Activated CD4-positive, alpha-beta T cell treated with anti-CD3 and anti-CD28 coated beads, Interleukin-2, amount 10 ng/mL, durations not matched to agents 7 days and 5 days (primary cell): ENCODE measurements at regions not wholly inside any gene's neighbourhood (a gene's known extent, or its start where the extent isn't known, plus 50 kb on each side); places are given as distances from the start of the nearest gene placed in this dataset.

Experiments
- CTCF ChIA-PET: fragments of 350-600 bp; sonication (Branson Sonifier 250); formaldehyde crosslinking; loops from one replicate; lab custom pipeline; 2021; ENCODE audit warnings: antibody characterized with exemption; lab: Charles Lee
- POLR2A ChIA-PET: fragments of 350-600 bp; sonication (Branson Sonifier 250); formaldehyde crosslinking; loops from one replicate; lab custom pipeline; 2021; ENCODE audit warnings: antibody characterized with exemption; lab: Charles Lee
- DNase-seq: peaks from one replicate; pipeline ENCODE4 v3.0.0-alpha.2; 2020
- H3K27ac Mint-ChIP-seq: one replicate; pipeline ENCODE4 v1.8.0; 2021; ENCODE audit warnings: mild to moderate bottlenecking, moderate library complexity, mixed read lengths
- H3K27me3 Mint-ChIP-seq: one replicate; pipeline ENCODE4 v1.8.0; 2021; ENCODE audit warnings: mixed read lengths
- H3K36me3 Mint-ChIP-seq: one replicate; pipeline ENCODE4 v1.8.0; 2021; ENCODE audit warnings: low read depth, mixed read lengths
- H3K4me1 Mint-ChIP-seq: one replicate; pipeline ENCODE4 v1.8.0; 2021; ENCODE audit warnings: mixed read lengths
- H3K4me3 Mint-ChIP-seq: one replicate; pipeline ENCODE4 v1.8.0; 2021; ENCODE audit warnings: mild to moderate bottlenecking, moderate library complexity, mixed read lengths
- H3K9me3 Mint-ChIP-seq: one replicate; pipeline ENCODE4 v1.8.0; 2021; ENCODE audit warnings: mixed read lengths

DNA sequence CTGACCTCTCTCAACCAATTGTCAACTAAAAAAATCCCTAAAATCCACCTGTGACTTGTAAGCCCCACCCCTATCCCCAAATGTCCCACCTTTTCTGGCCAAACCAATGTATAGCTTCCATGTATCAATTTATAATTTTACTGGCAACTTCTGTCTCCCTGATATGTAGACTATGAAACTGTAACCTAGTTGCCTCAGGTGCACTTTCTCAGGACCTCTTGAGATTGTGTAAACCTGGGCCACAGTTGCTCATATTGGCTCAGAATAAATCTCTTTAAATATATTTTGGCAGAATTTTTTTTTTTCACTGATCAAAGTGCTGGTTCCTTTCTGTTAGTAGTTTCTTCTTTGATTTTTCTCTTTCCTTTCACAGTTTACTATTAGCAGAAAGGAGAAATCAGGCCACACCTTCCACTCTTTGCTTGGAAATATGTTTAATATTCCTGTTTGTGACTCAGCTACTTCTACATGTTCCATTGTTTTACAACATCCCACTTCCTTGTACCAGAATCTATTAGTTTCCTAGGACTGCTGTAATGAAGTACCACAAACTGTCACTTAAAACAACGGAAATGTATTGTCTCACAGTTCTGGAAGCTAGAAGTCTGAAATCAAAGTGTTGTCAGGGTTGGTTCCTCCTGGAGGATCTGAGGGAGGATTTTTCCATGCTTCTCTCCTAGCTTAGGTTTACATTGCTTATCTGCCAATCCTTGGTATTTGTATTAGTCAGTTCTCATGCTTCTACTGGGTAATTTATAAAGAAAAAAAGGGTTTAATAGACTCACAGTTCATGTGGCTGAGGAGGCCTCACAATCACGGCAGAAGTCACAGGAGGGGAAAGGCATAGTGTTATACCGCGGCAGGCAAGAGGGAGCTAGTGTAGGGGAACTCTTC, 801.2 kb upstream of the ARPP21 start:
- no peak overlapping the region for H3K27ac Mint-ChIP-seq
- POLR2A ChIA-PET, result no interaction called here

GRCh38 chr3:34842706-34843480, 796.4 kb upstream of the ARPP21 start:
- CTCF ChIA-PET, result no interaction called here
- Mint-ChIP-seq H3K4me1 (no peaks in the 10 kb centered on the region), H3K4me3 (no peak overlapping the region), H3K36me3 (no peaks in the 10 kb centered on the region), H3K9me3 (no peaks in the 10 kb centered on the region), H3K27me3 (no peaks in the 10 kb centered on the region), H3K27ac (no peak overlapping the region)
- no peak for DNase-seq
- POLR2A ChIA-PET, result no interaction called here

More for the DNA sequence above, 801.2 kb upstream of the ARPP21 start:
- no peaks in the 10 kb centered on the region for H3K4me1 Mint-ChIP-seq
- no peak overlapping the region for H3K4me3 Mint-ChIP-seq
- no peaks in the 10 kb centered on the region for H3K9me3 Mint-ChIP-seq
- CTCF ChIA-PET, result no interaction called here
- no peaks in the 10 kb centered on the region for H3K27me3 Mint-ChIP-seq
- no peaks in the 10 kb centered on the region for H3K36me3 Mint-ChIP-seq
- no peak for DNase-seq

DNA sequence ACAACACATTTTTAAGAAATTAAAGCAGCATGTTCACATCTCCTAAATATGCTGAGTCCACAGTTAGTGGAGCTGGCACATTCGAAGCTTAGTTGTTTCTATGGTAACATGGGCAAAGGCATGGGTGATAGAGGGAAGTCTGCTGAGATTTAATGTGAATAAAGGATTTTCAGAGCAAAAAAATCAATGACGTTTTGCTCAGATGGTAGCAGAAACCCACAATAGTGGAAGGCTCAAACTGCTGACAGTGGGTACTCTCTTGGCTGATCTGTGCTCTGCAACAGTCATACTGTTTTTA, 795.1 kb upstream of the ARPP21 start:
- H3K9me3 Mint-ChIP-seq, result no peaks in the 10 kb centered on the region
- no peaks in the 10 kb centered on the region for H3K36me3 Mint-ChIP-seq
- H3K4me3 Mint-ChIP-seq, result no peak overlapping the region
- ChIA-PET POLR2A (no interaction called here), CTCF (interaction anchor here (0.7 kb wide), 1 partner anchor 407 kb away, joined by 3 read pairs; no protein-coding TSS in a partner anchor)
- no peaks in the 10 kb centered on the region for H3K27me3 Mint-ChIP-seq
- H3K4me1 Mint-ChIP-seq, result no peaks in the 10 kb centered on the region
- no peak overlapping the region for H3K27ac Mint-ChIP-seq
- DNase-seq, result no peak

DNA sequence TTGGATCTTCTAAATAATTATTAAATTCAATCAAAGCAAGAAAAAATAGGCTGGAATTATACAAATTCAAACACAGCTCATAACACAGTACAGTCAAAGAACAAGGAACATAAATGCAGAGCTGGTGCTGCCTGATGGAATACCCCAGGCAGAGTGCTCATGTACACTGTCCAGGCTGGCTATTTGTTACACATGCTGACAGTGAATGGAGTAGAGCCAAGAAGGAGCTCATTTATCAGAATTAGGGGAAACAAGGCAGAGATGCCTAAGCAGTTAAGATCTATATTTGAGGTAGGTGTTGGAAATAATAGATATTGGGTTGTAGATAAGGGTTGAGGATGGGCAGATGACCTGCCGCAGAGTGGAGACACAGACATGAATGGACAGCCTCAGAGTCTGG, 788.2 kb upstream of the ARPP21 start:
- H3K36me3 Mint-ChIP-seq, result no peaks in the 10 kb centered on the region
- ChIA-PET POLR2A (no interaction called here), CTCF (interaction anchor here (0.6 kb wide), 1 partner anchor 1931 kb away, joined by 3 read pairs; no protein-coding TSS in a partner anchor)
- no peak for DNase-seq
- H3K4me1 Mint-ChIP-seq, result no peaks in the 10 kb centered on the region
- H3K4me3 Mint-ChIP-seq, result no peak overlapping the region
- H3K9me3 Mint-ChIP-seq, result no peaks in the 10 kb centered on the region
- no peaks in the 10 kb centered on the region for H3K27me3 Mint-ChIP-seq
- H3K27ac Mint-ChIP-seq, result no peak overlapping the region

- CTCF ChIA-PET, result no interaction called here
- Mint-ChIP-seq H3K4me3 (no peak overlapping the region), H3K9me3 (no peaks in the 10 kb centered on the region), H3K27ac (no peak overlapping the region), H3K36me3 (no peaks in the 10 kb centered on the region), H3K4me1 (no peaks in the 10 kb centered on the region), H3K27me3 (no peaks in the 10 kb centered on the region)
- POLR2A ChIA-PET, result no interaction called here
- DNase-seq, result no peak
Observed at GRCh38 chr3:34852844-34853439, 786.4 kb upstream of the ARPP21 start.

- H3K4me3 Mint-ChIP-seq, result no peak overlapping the region
- POLR2A ChIA-PET, result no interaction called here
Observed at GRCh38 chr3:34856081-34856947, 783.0 kb upstream of the ARPP21 start.

GRCh38 chr3:34858067-34858660, 781.2 kb upstream of the ARPP21 start:
- Mint-ChIP-seq H3K27ac (no peak overlapping the region), H3K27me3 (no peaks in the 10 kb centered on the region), H3K9me3 (no peaks in the 10 kb centered on the region), H3K4me1 (no peaks in the 10 kb centered on the region), H3K4me3 (no peak overlapping the region), H3K36me3 (no peaks in the 10 kb centered on the region)
- no peak for DNase-seq
- ChIA-PET CTCF (no interaction called here), POLR2A (no interaction called here)

More at GRCh38 chr3:34856081-34856947, 783.0 kb upstream of the ARPP21 start:
- no peak overlapping the region for H3K27ac Mint-ChIP-seq
- H3K4me1 Mint-ChIP-seq, result no peaks in the 10 kb centered on the region
- no peaks in the 10 kb centered on the region for H3K9me3 Mint-ChIP-seq
- no peak for DNase-seq
- H3K27me3 Mint-ChIP-seq, result no peaks in the 10 kb centered on the region
- CTCF ChIA-PET, result no interaction called here
- no peaks in the 10 kb centered on the region for H3K36me3 Mint-ChIP-seq

DNA sequence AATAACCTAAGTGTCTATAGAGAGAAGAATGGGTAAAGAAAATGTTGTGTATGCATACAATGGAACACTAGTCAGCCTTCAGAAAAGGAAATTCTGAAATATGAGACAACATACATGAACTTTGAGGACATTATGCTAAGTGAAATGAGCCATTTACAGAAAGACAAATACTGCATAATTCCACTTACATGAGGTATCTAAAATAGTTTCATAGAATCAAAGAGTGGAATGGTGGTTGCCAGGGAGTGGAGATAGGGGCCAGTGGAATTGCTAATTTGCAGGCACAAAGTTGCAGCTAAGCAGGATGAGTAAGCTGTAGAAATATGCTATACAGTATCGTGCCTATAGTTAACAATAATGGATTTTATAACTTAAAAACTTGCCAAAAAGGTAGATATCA, 779.6 kb upstream of the ARPP21 start:
- no peak overlapping the region for H3K4me3 Mint-ChIP-seq
- no peaks in the 10 kb centered on the region for H3K36me3 Mint-ChIP-seq
- H3K4me1 Mint-ChIP-seq, result no peaks in the 10 kb centered on the region
- H3K27ac Mint-ChIP-seq, result no peak overlapping the region
- POLR2A ChIA-PET, result no interaction called here
- CTCF ChIA-PET, result no interaction called here
- DNase-seq, result no peak
- H3K27me3 Mint-ChIP-seq, result no peaks in the 10 kb centered on the region
- no peaks in the 10 kb centered on the region for H3K9me3 Mint-ChIP-seq

DNA sequence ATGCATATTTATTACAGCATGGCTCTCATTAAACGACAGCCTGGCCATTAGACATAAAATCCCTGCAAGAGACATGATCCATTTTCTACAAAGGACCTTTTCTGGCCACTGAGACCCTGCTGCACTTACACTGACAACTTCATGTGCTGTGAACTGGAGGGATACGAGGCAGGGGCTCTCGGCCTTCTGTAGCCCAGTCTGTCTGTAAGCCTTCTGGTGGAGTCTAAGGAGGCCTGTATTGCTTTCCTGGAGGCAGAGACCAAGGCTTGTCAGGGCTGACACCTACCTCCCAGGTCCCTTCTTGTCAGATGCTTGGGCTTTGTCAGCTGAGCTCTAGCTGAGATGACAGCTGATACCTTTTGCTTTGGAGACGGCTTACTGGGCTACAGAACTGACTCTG, 776.9 kb upstream of the ARPP21 start:
- Mint-ChIP-seq H3K36me3 (no peaks in the 10 kb centered on the region), H3K9me3 (no peaks in the 10 kb centered on the region), H3K27ac (no peak overlapping the region), H3K27me3 (no peaks in the 10 kb centered on the region), H3K4me3 (no peak overlapping the region), H3K4me1 (no peaks in the 10 kb centered on the region)
- CTCF ChIA-PET, result no interaction called here
- POLR2A ChIA-PET, result no interaction called here
- no peak for DNase-seq

- Mint-ChIP-seq H3K36me3 (no peaks in the 10 kb centered on the region), H3K27ac (no peak overlapping the region), H3K9me3 (no peaks in the 10 kb centered on the region), H3K4me1 (no peaks in the 10 kb centered on the region), H3K27me3 (no peaks in the 10 kb centered on the region), H3K4me3 (no peak overlapping the region)
- no peak for DNase-seq
- ChIA-PET POLR2A (no interaction called here), CTCF (no interaction called here)
Observed at GRCh38 chr3:34863485-34863884, 775.8 kb upstream of the ARPP21 start.

DNA sequence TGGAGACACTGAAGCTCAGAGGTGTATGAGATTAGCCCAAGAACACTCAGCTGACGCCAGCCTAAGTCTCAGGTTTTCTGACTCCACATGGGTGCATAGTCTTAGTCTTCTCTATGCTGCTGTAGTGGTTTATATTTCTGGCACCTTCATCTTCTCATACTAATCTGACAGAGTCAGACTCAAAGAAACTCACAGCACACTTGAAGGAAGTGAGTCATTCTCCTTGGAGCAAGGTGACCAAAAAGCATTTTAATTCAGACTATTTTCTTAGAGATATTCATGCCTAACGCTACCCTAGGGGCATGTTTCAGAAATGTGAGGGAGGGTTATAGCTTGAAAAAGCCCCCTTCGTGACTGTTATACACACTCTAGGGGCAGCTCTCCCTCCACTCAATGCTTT, 775.3 kb upstream of the ARPP21 start:
- Mint-ChIP-seq H3K36me3 (no peaks in the 10 kb centered on the region), H3K9me3 (no peaks in the 10 kb centered on the region), H3K4me3 (no peak overlapping the region), H3K27me3 (no peaks in the 10 kb centered on the region), H3K4me1 (no peaks in the 10 kb centered on the region), H3K27ac (no peak overlapping the region)
- ChIA-PET CTCF (no interaction called here), POLR2A (no interaction called here)
- no peak for DNase-seq

- no peaks in the 10 kb centered on the region for H3K4me1 Mint-ChIP-seq
- no peak overlapping the region for H3K4me3 Mint-ChIP-seq
- no peak overlapping the region for H3K27ac Mint-ChIP-seq
- ChIA-PET POLR2A (no interaction called here), CTCF (interaction anchor here (0.7 kb wide), 1 partner anchor 1585 kb away, joined by 3 read pairs; no protein-coding TSS in a partner anchor)
- H3K9me3 Mint-ChIP-seq, result no peaks in the 10 kb centered on the region
- no peak for DNase-seq
- H3K36me3 Mint-ChIP-seq, result no peaks in the 10 kb centered on the region
- no peaks in the 10 kb centered on the region for H3K27me3 Mint-ChIP-seq
Observed at GRCh38 chr3:34865346-34865745, 774.0 kb upstream of the ARPP21 start.
